ENCODE measurements at regions not wholly inside any gene's neighbourhood (a gene's known extent, or its start where the extent isn't known, plus 50 kb on each side); places are given as distances from the start of the nearest gene placed in this dataset.

DNA sequence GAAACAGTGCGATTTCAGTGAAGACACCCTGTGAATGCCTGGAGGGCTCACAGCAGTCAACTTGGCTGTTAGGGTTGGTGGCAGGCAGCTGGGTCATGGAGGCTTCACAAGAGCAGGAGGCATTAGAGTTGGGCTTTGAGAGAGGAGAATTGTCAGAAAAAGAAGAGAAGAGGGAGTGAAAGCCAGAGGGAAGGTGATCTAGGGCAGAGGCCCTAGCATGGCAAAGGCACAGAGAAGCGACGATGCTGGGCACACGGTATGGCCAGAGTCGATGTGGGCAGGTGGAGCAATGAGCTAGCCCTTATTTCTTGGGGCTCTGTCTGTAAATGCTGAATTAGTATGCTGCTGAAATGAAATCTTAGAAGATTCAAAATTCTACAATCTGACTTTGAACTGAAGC, 52.6 kb upstream of the OLFM4 start:
- DNase-seq (ENCODE audit: low read depth in 2 of 2): no peak

DNA sequence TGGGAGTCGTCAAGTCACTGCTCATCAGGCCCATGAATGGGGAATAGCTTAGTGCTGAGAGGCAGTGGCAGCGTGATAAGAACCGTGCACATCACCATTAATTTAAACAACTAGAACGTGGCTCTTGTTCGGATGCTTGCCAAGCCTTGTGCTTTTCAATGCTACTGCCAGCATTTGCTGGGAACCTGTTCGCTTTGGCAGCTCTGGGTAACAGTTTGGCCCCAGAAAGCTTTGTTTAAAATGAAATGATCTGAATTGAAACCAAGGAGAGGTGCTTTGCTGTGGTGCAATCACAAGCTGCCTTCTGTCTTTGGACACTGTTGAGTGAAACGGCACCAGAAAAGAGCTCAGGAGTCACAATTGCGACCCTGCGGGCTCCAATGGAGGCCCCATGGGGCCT, 53.5 kb upstream of the OLFM4 start:
- no peak for DNase-seq (ENCODE audit: low read depth in 2 of 2)

DNA sequence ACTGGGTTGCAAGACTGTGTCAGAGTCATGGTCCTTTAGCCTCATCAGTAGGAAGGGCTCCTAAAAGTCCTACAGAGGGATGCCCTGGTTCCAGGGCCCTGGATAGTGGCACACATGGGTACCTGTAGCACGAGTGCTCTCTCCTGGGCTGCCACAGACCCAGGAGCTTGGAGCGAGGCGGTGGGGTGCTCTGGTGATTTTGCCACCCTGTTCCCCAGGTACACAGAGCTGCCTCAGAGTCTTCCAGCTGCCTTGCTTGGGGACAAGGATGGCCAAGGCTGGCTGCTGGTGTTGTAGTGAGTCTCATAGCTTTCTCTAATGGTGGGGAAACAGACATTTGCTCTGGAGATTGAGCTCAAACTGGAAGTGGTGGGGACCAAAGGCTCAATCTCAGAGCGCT, 53.9 kb upstream of the OLFM4 start:
- no peak for DNase-seq (ENCODE audit: low read depth in 2 of 2)

DNA sequence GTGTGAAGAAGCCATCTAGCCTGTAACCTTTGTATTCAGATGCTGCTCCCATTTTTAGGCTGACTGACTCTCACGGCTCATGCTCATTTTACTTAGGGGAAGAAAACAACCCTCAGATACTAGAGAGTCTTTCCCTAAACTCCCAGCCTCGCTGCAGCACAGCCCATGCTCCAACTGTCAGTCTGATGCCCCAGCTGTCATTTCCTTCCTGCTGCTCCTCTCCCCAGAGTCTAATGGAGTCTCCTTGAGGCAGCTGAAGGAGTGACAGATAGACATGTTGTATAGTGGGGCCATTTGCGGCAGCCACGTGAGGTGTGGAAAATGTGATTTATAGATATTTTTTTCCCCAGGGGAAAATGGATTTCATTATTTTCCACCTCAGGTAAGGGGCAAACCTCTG, 59.2 kb upstream of the OLFM4 start:
- no peak for DNase-seq (ENCODE audit: low read depth in 2 of 2)

DNA sequence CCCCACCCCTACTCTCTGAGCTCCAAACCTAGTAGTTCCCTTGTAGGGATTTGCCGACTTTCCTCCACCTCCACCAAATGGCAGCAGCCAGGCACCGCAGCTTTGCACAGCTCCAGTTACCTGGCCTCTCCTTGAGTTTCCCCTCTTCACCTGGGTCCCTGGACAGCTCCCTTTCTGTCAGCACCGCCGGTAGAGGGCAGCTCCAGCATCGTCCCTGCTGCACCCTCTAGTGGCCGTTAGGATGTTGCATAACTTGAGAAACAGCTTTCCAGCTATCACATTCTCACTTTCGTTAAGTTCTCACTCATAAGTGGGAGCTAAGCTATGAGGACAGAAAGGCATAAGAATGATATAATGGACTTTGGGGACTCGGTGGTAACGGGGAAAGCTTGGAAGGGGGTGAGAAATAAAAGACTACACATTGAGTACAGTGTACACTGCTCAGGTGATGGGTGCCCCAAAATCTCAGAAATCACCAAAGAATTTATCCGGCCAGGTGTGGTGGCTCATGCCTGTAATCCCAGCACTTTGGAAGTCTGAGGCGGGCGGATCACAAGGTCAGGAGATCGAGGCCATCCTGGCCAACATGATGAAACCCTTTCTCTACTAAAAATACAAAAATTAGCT, 60.4 kb upstream of the OLFM4 start:
- peak; percentile 21 to 36 for DNase-seq (ENCODE audit: low read depth in 2 of 2)

DNA sequence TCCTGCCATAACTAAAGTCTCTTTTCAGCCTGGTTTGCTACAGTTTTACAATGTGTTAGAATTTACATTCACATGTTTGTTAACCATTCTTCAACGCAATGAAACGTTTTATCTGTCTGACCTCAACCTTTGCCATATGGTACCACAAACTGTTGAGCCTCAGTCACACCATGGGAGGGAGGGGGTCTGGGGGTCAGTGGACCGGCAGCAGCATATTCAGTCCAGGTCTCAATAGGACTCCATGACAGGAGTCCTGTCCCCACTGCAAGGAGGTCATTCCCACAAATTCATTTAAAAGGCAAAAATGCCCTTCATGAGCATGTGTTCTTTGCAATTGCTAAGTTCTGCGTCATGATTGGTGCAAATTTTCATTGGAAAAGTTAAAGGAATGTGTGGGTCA, 66.6 kb upstream of the OLFM4 start:
- DNase-seq (ENCODE audit: low read depth in 2 of 2): no peak

DNA sequence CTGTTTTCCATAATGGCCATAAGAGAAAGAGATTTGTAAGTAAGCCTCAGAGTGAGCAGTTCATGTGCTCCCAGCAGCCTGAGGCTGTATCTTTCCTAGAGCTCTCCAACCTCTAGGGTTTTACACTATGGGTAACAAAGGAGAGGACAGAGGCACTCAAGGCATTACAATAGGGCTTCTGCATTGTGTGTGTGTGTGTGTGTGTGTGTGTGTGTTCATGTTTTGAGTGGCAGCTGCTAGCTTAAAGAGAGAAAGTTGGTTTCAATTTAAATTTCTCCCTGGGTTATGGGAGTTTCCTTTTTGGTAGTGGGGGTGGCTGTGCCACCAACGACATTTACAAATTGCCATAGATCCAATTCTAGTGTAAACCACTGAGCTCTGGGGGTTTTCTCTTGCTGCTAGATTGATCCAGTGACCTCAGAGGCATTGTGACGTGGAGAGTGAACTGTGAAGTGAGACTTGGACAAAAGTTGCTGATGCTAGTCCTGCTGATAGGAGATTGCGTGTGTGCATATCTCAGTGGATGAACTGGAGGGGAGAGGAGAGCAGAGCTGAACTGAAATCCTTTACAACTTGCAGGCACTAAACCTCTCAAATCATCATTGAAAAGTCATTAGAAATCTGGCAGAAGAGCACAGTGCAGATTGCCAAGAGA, 67.2 kb upstream of the OLFM4 start:
- no peak for DNase-seq (ENCODE audit: low read depth in 2 of 2)

DNA sequence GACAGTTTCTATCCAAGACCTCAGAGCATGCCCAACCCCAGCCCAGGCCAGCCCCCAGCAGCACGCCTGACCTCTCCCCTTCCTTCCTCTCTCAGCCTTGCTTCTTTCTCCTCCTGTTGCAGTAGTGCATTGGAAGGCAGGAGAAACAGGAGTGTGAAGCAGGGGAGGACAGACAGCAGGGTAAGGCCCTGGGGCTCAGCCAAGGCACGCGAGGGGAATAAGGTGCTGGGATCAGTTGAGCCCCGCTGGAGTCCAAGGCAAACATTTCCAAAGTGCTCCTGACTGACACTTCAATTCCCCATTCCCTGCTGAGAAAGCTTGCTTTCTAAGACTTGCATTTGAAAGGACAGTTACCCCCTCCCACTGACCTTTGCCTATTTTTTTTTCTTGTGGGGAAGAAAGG, 73.1 kb upstream of the OLFM4 start:
- DNase-seq (ENCODE audit: low read depth in 2 of 2): no peak

DNA sequence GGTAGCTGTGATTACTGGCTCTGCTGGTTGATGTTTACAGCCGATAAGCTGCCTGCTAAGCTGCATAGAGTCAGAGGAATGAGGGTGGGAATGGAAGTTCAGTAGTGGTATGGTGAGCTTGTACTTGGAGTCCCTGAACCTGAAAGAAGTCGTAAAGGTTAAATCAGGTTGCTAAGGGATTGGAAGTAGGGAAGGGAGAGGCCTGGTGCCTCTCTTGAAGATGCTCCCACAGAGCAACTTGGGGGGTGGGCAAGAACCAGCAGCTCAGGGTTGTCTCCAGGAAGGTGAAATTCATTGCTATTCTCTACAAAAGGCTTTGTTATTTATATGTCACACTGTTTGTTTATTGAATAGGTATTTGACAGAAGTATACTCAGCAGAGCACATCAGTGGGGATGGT, 73.8 kb upstream of the OLFM4 start:
- no peak for DNase-seq (ENCODE audit: low read depth in 2 of 2)

DNA sequence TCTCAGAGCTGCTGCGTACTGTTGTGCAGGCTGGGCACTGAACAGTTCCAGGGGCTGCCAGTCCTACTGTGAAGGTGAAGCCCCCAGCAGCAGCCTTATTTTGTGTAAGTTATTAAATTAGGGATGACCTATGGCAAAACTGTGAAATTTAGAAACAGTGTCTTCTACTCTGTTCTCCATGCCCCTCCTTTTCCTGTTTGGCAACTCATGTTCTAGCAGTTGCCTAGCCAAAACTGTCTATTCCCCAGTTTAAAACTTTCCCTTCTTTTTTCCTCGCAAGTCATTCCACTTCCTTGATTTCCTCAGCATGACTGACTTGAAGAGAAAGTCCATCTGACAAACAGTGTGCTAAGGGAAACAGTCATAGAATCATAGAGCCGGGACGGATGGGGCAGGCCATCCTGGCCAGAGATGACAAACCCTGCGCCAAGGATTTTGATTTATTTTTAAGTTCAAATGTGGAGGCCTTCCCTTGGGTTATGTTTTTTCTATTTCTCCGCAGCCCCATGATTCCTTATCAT, 78.1 kb upstream of the OLFM4 start:
- no peak for DNase-seq (ENCODE audit: low read depth in 2 of 2)

DNA sequence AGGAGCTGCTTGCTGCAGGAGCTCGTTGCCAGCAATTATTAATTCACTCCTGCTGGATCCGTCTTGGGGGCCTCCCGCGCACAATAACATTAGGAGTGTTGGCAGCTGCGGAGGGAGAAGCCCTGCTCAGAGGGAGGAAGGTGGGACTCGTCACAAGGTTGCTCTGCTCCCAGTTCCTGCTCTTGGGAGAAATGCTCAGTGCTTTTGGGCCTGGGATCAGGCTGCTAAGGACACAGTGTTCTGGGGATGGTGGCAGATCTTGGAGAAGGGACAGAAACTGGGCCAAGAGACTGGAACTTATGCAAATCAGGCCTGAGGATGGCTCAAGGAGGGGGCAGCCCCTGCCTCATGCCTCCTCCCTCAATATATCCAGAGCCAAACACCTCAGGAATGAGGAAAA, 78.9 kb upstream of the OLFM4 start:
- no peak for DNase-seq (ENCODE audit: low read depth in 2 of 2)

DNA sequence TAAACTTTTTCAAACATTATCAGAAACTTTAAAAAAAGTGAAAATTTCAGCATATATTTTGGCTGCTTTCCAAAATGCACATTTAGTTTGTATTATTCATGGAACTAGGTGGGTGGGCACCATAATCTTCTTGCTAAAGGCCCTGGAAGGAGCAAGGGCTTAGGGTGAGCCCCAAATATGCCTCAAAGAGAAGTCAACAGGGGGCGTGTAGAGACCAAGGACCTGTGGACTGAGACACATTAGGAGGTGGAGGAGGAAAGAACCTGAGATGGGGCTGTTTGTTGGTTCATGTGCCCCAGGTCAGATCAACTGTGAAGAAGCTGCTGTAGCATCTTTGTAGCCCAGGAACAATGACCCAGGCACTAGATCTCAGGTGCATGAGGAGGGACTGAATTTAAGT, 79.6 kb upstream of the OLFM4 start:
- DNase-seq (ENCODE audit: low read depth in 2 of 2): no peak

DNA sequence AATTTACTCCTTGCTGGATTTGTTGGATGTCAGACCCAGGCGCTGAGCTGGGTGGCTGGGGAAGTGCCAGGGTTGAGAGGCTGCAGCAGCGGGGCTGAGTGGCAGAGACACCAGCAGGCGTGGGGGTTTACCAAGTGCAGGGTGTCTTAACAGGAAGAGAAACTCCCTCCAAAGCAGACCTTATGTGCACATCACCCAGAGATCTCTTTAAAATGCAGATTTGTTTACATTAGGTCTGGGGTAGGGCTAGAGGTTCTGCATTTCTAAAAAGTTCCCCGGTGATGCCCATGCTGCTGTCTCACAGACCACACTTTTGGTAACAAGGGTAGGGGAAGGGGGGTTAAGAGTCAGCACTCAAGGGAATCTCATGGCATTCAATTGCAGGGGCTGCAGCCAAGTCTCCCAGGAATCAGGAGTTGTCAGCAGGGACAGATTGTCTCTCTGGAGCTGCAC, 80.7 kb upstream of the OLFM4 start:
- no peak for DNase-seq (ENCODE audit: low read depth in 2 of 2)

DNA sequence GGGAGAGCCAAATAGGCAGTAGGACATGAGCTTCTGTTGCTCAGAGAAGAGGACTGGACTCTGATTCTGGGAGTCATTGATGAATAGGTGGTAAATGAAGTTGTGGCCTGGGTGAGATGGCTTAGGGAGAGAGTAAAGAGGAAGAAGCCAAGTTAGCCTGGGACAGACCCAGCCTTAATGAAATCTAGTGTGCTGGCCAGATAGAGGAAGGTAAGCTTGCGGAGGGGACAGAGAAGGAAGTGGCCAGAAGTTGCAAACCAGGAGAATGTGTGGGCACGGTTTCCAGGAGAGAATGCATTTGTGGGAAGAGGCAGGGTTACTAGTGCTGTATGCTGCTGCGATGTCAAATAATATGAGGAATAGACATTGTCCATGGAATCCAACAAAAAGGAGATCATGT, 83.3 kb upstream of the OLFM4 start:
- DNase-seq (ENCODE audit: low read depth in 2 of 2): no peak

DNA sequence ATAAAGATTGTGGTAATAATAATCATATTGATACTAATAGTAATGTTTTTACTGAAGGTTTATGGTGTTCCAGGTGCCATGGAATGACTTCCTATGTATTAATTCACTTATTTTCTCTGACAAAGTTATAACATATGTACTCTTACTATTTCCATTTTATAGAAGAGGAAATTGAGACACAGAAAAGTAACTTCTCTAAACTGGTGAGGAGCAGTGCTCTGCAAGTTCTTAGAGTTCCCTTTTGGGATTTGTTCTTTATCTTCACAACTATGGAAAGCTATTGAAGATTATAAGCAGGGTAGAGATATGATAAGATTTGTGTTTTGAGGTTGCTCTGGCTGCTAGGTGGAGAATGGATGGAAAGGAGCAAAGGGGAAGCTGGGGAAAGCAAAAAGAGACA, 83.9 kb upstream of the OLFM4 start:
- DNase-seq (ENCODE audit: low read depth in 2 of 2): no peak

DNA sequence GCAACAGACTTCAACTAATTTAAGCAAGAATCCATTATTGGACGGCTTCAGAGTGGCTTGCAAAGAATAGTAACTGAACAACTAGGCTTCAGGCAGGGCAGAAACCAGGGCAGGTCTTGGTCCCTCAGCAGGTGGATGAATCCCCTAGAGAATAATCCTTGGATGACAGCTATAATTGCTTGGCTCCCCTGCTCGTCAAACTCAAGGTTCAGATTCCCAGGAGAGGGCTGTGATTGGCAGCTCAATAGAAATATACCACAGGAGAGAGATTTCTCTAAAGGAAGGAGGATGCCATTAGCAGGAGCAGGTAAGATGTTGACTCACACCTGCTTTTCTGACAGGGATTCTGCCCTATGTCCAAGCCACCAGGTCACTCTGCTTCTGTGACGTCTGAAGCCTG, 89.6 kb upstream of the PCDH8 start:
- DNase-seq (ENCODE audit: low read depth in 2 of 2): no peak

DNA sequence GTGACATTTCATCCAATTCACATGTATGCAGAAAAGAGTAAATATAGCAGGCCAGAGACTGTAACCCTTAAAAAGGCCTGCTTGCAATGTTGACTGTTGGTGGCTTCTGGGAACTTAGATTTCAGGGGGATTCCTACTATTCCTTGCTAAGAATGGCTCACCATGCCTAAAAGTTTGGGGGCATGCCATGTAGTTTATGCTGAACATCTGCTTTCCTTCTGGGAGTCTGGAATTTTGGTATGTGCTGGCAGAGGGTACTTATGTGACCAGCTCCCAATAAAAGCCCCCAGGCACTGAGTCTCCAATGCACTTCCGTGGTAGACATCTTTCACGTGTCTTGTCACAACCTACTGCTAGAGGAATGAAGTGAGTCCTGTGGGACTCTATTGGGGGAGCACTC, 88.4 kb upstream of the PCDH8 start:
- DNase-seq (ENCODE audit: low read depth in 2 of 2): no peak

DNA sequence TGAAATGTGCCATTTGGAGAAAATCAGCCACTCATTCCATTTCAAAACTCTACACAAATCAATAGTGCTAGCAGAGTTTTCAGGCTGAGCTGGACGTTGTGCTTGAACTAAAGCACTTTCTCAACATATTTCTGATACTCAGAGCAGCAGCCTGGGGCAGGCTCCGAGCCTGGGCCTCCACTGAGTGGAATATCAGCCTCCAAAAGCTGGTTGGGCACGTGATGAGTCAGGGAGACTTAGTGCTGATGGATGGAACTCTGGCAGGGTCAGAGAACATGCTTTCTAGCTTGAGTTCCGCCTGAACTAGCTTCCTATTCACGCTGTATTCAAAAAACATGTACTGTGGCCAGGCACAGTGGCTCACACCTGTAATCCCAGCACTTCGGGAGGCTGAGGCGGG, 85.8 kb upstream of the PCDH8 start:
- DNase-seq (ENCODE audit: low read depth in 2 of 2): no peak

DNA sequence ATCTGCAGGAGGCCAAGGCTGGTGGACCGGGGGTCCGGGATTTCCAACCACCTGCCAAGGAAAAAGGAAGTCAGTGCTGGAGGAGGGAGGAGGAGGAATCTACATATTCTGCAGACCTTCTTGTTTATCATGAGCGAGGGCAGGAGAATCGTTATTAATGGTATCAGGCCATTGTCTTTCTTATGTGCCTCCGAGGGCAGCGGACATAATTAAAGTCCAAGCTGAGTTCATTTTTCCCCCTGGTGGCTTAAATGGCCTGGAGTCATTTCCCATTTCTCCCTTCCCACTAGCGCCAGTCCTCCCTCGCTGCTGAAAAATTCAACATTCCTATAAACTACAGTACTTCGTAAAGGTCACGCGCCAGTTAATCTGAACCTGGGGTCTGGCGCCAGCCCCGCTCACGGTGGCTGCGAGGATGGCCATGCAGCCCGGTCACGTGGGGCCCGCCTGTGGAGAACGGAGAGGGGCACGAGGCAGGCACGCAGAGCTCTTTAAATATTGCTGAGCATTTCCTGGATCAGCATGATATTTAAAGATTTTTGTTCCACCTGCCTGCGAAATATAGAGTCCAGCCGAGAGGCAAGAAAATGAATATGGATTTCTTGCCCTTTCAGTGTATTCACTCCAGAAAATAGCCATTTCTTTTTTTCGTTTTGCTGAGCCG, 85.2 kb upstream of the PCDH8 start:
- no peak for DNase-seq (ENCODE audit: low read depth in 2 of 2)

DNA sequence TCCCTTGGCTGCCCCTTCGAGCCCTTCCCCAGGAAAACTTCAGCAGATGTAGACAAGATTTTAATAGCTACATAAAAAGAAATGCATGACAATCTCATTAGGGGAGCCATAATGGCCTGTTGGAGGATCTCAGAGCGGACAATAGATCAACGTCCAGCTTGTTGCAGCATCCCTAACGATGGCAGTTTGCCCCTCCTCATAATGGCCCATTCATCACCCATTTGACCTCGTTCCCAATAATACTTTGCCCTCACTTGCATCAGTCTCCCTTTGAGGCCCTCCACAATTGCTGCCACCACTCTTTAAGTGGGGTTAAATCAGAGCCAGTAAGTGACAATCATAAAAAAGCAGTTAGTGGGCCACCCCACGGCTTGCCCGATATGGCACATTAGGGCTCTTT, 84.7 kb upstream of the PCDH8 start:
- no peak for DNase-seq (ENCODE audit: low read depth in 2 of 2)

DNA sequence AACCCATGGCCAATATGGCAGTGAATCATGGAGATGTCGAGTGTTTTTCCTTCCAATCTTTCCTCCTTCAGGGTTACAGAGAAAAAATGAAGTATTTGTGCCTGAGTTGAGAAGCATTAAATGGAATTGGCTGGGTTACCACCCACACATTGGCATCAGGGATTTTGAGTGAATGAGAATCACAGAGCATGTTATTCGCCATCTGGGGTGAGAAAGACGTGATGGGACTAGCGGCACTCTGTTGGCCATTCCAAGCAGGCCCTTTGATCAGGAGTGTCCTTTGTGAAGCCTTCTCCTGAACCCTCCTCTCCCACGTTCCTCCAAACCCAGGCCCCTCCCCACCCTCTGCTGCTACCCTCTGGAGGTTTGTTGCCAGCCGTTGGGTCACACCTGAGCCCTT, 84.2 kb upstream of the PCDH8 start:
- DNase-seq (ENCODE audit: low read depth in 2 of 2): no peak

DNA sequence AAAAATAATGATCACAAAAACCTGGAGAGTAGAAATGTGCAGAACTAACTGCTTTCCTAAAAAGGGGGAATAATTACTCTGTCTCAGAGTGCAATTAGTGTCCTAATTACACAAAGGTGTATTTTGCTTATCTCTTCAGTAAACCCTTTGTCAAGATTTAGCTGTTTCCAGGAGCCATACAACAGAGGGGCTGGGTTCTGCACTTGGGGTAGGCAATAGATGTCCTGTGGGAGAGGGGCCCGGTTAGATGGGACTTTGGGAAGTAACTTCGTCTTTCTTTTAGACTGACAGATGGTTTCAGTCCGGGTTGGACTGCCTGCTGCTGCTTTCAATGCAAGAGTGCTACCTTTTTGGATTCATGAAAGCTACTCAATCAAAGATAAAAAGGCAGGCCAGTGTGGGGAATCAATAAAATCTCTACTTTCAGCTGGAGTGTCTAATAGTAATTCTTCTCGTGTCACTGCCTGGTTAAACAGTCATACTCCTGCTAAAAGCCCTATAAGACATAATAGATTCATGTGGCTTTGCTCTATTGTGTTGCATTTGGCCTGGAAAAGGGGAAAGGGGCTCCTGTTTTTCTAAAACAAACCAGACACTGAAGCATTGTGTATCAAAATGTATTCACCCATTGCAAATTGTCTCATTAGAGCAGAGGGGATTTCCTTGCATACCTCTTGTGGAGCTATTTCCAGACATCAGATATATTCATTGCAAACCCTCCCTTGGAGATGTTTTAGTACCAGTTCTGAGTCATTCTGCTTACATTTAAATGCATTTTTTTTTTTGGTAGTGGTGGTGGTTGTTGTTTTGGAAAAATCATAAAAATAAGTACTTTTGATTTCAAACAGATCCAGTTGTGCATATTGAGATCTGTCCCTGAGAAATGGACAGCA, 83.3 kb upstream of the PCDH8 start:
- no peak for DNase-seq (ENCODE audit: low read depth in 2 of 2)
